Activated CD4-positive, alpha-beta T cell treated with anti-CD3 and anti-CD28 coated beads for 36 hours (primary cell): ENCODE measurements at regions not wholly inside any gene's neighbourhood (a gene's known extent, or its start where the extent isn't known, plus 50 kb on each side); places are given as distances from the start of the nearest gene placed in this dataset.

ENCODE experiments used
- ATAC-seq: fragments of 200-7000 bp; cut with Tn5 transposase; one replicate; pipeline ENCODE4 v1.10.0; 2021; ENCODE audit warnings: mild to moderate bottlenecking, moderate library complexity
- CTCF ChIA-PET: fragments of 350-600 bp; sonication (Branson Sonifier 250); formaldehyde crosslinking; loops from one replicate; lab custom pipeline; 2021; ENCODE audit warnings: antibody characterized with exemption; lab: Charles Lee
- POLR2A ChIA-PET: fragments of 350-600 bp; sonication (Branson Sonifier 250); formaldehyde crosslinking; loops from one replicate; lab custom pipeline; 2021; ENCODE audit warnings: antibody characterized with exemption, inconsistent platforms; lab: Charles Lee
- DNase-seq: peaks from one replicate; pipeline ENCODE4 v3.0.0-alpha.2; 2020
- H3K27ac Mint-ChIP-seq: one replicate; pipeline ENCODE4 v1.8.0; 2021; ENCODE audit warnings: mixed read lengths
- H3K27me3 Mint-ChIP-seq: one replicate; pipeline ENCODE4 v1.8.0; 2021; ENCODE audit warnings: mixed read lengths
- H3K36me3 Mint-ChIP-seq: one replicate; pipeline ENCODE4 v1.8.0; 2021; ENCODE audit warnings: low read depth, mixed read lengths
- H3K4me1 Mint-ChIP-seq: one replicate; pipeline ENCODE4 v1.8.0; 2021; ENCODE audit warnings: mixed read lengths
- H3K4me3 Mint-ChIP-seq: one replicate; pipeline ENCODE4 v1.8.0; 2021; ENCODE audit warnings: mild to moderate bottlenecking, moderate library complexity, mixed read lengths
- H3K9me3 Mint-ChIP-seq: one replicate; pipeline ENCODE4 v1.8.0; 2021; ENCODE audit warnings: low read depth, mixed read lengths
- intact Hi-C, 2 experiments: fragments of 100-400 bp; cut with DNase I in 1 of 2; cut with micrococcal nuclease in 1 of 2; formaldehyde crosslinking; loops; one replicate each; pipeline versions ENCODE4 v1.14.2 to v1.15.1; 2022 to 2024; cut with DNase I, micrococcal nuclease

GRCh38 chr15:27685644-27686043 lies 413.5 kb downstream of the OCA2 start:
- Mint-ChIP-seq H3K4me3 (no peak overlapping the region), H3K9me3 (no peaks in the 10 kb centered on the region), H3K27ac (no peak overlapping the region), H3K27me3 (no peaks in the 10 kb centered on the region), H3K36me3 (no peaks in the 10 kb centered on the region), H3K4me1 (no peaks in the 10 kb centered on the region)
- DNase-seq (no peak), ATAC-seq (no peak)
- ChIA-PET POLR2A (no interaction called here), CTCF (no interaction called here)
- intact Hi-C loops = no loop called here

- intact Hi-C loops = no loop called here
- H3K36me3 Mint-ChIP-seq = no peaks in the 10 kb centered on the region
- no peaks in the 10 kb centered on the region for H3K4me1 Mint-ChIP-seq
- ChIA-PET CTCF (no interaction called here), POLR2A (no interaction called here)
- H3K9me3 Mint-ChIP-seq = no peaks in the 10 kb centered on the region
- no peak overlapping the region for H3K4me3 Mint-ChIP-seq
- ATAC-seq (no peak), DNase-seq (no peak)
- no peak overlapping the region for H3K27ac Mint-ChIP-seq
- H3K27me3 Mint-ChIP-seq = no peaks in the 10 kb centered on the region
These were observed 416.0 kb downstream of the OCA2 start for GRCh38 chr15:27683121-27683520.

GRCh38 chr15:27681038-27681437 lies 418.1 kb downstream of the OCA2 start:
- no peak for DNase-seq
- H3K36me3 Mint-ChIP-seq = no peaks in the 10 kb centered on the region
- no peak overlapping the region for H3K4me3 Mint-ChIP-seq
- no peaks in the 10 kb centered on the region for H3K4me1 Mint-ChIP-seq
- CTCF ChIA-PET = no interaction called here
- H3K9me3 Mint-ChIP-seq = no peaks in the 10 kb centered on the region
- no peaks in the 10 kb centered on the region for H3K27me3 Mint-ChIP-seq
- intact Hi-C loops = no loop called here
- no peak for ATAC-seq
- H3K27ac Mint-ChIP-seq = no peak overlapping the region
- POLR2A ChIA-PET = no interaction called here

GRCh38 chr15:27679731-27680471 lies 419.2 kb downstream of the OCA2 start:
- Mint-ChIP-seq H3K27ac (no peak overlapping the region), H3K36me3 (no peaks in the 10 kb centered on the region), H3K4me3 (no peak overlapping the region), H3K9me3 (no peaks in the 10 kb centered on the region), H3K4me1 (no peaks in the 10 kb centered on the region), H3K27me3 (no peaks in the 10 kb centered on the region)
- ChIA-PET POLR2A (no interaction called here), CTCF (interaction anchor here (0.6 kb wide), 1 partner anchor 99 kb away, joined by 4 read pairs; no protein-coding TSS in a partner anchor)
- no peak for DNase-seq
- intact Hi-C loops = no loop called here
- no peak for ATAC-seq

- intact Hi-C loops = no loop called here
- no peaks in the 10 kb centered on the region for H3K27me3 Mint-ChIP-seq
- CTCF ChIA-PET = no interaction called here
- POLR2A ChIA-PET = no interaction called here
- no peak for DNase-seq
- no peaks in the 10 kb centered on the region for H3K36me3 Mint-ChIP-seq
- no peaks in the 10 kb centered on the region for H3K4me1 Mint-ChIP-seq
- no peak for ATAC-seq
- H3K4me3 Mint-ChIP-seq = no peak overlapping the region
- no peak overlapping the region for H3K27ac Mint-ChIP-seq
- H3K9me3 Mint-ChIP-seq = no peaks in the 10 kb centered on the region
These were observed 419.9 kb downstream of the OCA2 start for GRCh38 chr15:27679203-27679602.

GRCh38 chr15:27677951-27678350 lies 421.2 kb downstream of the OCA2 start:
- Mint-ChIP-seq H3K27me3 (no peaks in the 10 kb centered on the region), H3K4me1 (no peaks in the 10 kb centered on the region), H3K4me3 (no peak overlapping the region), H3K9me3 (no peaks in the 10 kb centered on the region), H3K27ac (no peak overlapping the region), H3K36me3 (no peaks in the 10 kb centered on the region)
- DNase-seq (no peak), ATAC-seq (no peak)
- ChIA-PET CTCF (no interaction called here), POLR2A (no interaction called here)
- intact Hi-C loops = no loop called here

GRCh38 chr15:27676647-27677046 lies 422.5 kb downstream of the OCA2 start:
- Mint-ChIP-seq H3K36me3 (no peaks in the 10 kb centered on the region), H3K27me3 (no peaks in the 10 kb centered on the region), H3K9me3 (no peaks in the 10 kb centered on the region), H3K4me1 (no peaks in the 10 kb centered on the region), H3K4me3 (no peak overlapping the region), H3K27ac (no peak overlapping the region)
- POLR2A ChIA-PET = no interaction called here
- DNase-seq = no peak
- CTCF ChIA-PET = no interaction called here
- ATAC-seq = no peak
- intact Hi-C loops = no loop called here

- ATAC-seq = no peak
- no peak for DNase-seq
- Mint-ChIP-seq H3K27me3 (no peaks in the 10 kb centered on the region), H3K4me3 (no peak overlapping the region), H3K27ac (no peak overlapping the region), H3K36me3 (no peaks in the 10 kb centered on the region), H3K4me1 (no peaks in the 10 kb centered on the region), H3K9me3 (no peaks in the 10 kb centered on the region)
- ChIA-PET POLR2A (no interaction called here), CTCF (no interaction called here)
- intact Hi-C loops = no loop called here
These were observed 423.5 kb downstream of the OCA2 start for GRCh38 chr15:27675571-27675970.

GRCh38 chr15:27674826-27675225 lies 424.3 kb downstream of the OCA2 start:
- Mint-ChIP-seq H3K36me3 (no peaks in the 10 kb centered on the region), H3K4me1 (no peaks in the 10 kb centered on the region), H3K27me3 (no peaks in the 10 kb centered on the region), H3K4me3 (no peak overlapping the region), H3K27ac (no peak overlapping the region), H3K9me3 (no peaks in the 10 kb centered on the region)
- ChIA-PET CTCF (no interaction called here), POLR2A (no interaction called here)
- DNase-seq = no peak
- no peak for ATAC-seq
- intact Hi-C loops = no loop called here

GRCh38 chr15:27673766-27674445 lies 425.2 kb downstream of the OCA2 start:
- H3K36me3 Mint-ChIP-seq = no peaks in the 10 kb centered on the region
- H3K4me3 Mint-ChIP-seq = no peak overlapping the region
- ChIA-PET CTCF (no interaction called here), POLR2A (no interaction called here)
- intact Hi-C loops = no loop called here
- DNase-seq = no peak
- peaks cover 2% of the 10 kb centered on the region for H3K9me3 Mint-ChIP-seq
- H3K4me1 Mint-ChIP-seq = no peaks in the 10 kb centered on the region
- ATAC-seq = no peak
- H3K27ac Mint-ChIP-seq = no peak overlapping the region
- peaks cover 2% of the 10 kb centered on the region for H3K27me3 Mint-ChIP-seq

GRCh38 chr15:27672537-27672936 lies 426.6 kb downstream of the OCA2 start:
- peaks cover 2% of the 10 kb centered on the region for H3K27me3 Mint-ChIP-seq
- H3K9me3 Mint-ChIP-seq = peaks cover 5% of the 10 kb centered on the region
- DNase-seq (no peak), ATAC-seq (no peak)
- no peaks in the 10 kb centered on the region for H3K36me3 Mint-ChIP-seq
- H3K4me1 Mint-ChIP-seq = no peaks in the 10 kb centered on the region
- intact Hi-C loops = no loop called here
- POLR2A ChIA-PET = no interaction called here
- no peak overlapping the region for H3K27ac Mint-ChIP-seq
- CTCF ChIA-PET = no interaction called here
- H3K4me3 Mint-ChIP-seq = no peak overlapping the region

GRCh38 chr15:27671819-27672437 lies 427.2 kb downstream of the OCA2 start:
- no peak overlapping the region for H3K27ac Mint-ChIP-seq
- intact Hi-C loops = no loop called here
- no peaks in the 10 kb centered on the region for H3K36me3 Mint-ChIP-seq

More at GRCh38 chr15:27671819-27672437, 427.2 kb downstream of the OCA2 start:
- Mint-ChIP-seq H3K4me1 (no peaks in the 10 kb centered on the region), H3K27me3 (peaks cover 2% of the 10 kb centered on the region), H3K4me3 (no peak overlapping the region), H3K9me3 (peaks cover 5% of the 10 kb centered on the region)
- ATAC-seq = no peak
- CTCF ChIA-PET = no interaction called here
- DNase-seq = no peak
- POLR2A ChIA-PET = no interaction called here
